ENCODE measurements at regions not wholly inside any gene's neighbourhood (a gene's known extent, or its start where the extent isn't known, plus 50 kb on each side); places are given as distances from the start of the nearest gene placed in this dataset.

DNA sequence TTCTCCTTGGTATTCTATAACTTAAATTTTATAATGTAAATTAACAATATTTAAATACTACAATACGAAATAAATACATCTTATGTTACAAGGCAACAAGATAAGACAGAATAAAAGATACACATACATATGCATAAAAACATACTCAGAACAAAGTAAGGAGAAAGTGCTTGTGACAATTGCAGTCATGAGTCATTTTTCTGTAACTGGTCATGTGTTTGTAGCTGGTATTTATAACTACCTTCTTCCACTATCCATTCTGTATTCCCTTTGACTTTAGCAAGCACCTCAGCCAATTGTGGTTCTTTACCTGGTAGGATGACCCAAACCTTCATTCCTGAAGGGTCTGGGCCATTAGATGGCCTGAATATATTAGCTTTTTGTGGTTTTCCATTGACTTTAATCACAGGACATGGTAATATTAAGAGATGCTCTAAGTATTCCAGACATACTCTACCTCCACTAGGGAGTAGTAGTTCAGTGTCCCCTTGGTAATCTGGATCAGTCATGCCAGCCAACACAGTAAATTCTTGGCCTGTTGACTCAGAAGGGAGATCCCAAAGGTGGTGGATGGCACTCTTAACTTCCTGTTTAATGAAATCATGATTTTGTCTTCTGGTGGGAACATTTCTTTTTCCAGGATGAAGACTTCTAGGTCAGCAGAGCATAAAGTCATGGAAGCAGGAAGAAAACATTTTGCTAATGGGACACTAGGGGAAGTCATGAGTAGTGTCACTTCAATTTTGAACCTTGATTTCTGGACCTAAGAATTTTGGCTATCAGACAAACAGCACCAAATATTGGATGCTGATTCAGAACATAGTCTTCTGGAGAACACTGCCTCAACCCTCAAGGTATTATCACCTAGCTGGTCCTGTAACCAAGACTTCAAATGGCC lies 733.7 kb upstream of the IGFBP3 start:
- H3K36me3 ChIP-seq = no peaks in the 10 kb centered on the region
- H3K9me3 ChIP-seq = no peaks in the 10 kb centered on the region
- DNase-seq (ENCODE audit: low spot score in 2 of 2) = no peak
- H3K27ac ChIP-seq = no peak overlapping the region
- no peak for TF ChIP-seq EP300 (IDR thresholded peaks at IDR 0.05)
- TF ChIP-seq, protein P1, sequence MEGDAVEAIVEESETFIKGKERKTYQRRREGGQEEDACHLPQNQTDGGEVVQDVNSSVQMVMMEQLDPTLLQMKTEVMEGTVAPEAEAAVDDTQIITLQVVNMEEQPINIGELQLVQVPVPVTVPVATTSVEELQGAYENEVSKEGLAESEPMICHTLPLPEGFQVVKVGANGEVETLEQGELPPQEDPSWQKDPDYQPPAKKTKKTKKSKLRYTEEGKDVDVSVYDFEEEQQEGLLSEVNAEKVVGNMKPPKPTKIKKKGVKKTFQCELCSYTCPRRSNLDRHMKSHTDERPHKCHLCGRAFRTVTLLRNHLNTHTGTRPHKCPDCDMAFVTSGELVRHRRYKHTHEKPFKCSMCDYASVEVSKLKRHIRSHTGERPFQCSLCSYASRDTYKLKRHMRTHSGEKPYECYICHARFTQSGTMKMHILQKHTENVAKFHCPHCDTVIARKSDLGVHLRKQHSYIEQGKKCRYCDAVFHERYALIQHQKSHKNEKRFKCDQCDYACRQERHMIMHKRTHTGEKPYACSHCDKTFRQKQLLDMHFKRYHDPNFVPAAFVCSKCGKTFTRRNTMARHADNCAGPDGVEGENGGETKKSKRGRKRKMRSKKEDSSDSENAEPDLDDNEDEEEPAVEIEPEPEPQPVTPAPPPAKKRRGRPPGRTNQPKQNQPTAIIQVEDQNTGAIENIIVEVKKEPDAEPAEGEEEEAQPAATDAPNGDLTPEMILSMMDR (IDR thresholded peaks at IDR 0.05) = no peak
- no peak for TF ChIP-seq POLR2A (IDR thresholded peaks at IDR 0.05)
- no peaks in the 10 kb centered on the region for H3K27me3 ChIP-seq
- no peak overlapping the region for H3K4me3 ChIP-seq
- H3K4me1 ChIP-seq = no peaks in the 10 kb centered on the region
- 71 to 96% methylated on average over 1 of the region's 1 CpG for WGBS, 2 donors

DNA sequence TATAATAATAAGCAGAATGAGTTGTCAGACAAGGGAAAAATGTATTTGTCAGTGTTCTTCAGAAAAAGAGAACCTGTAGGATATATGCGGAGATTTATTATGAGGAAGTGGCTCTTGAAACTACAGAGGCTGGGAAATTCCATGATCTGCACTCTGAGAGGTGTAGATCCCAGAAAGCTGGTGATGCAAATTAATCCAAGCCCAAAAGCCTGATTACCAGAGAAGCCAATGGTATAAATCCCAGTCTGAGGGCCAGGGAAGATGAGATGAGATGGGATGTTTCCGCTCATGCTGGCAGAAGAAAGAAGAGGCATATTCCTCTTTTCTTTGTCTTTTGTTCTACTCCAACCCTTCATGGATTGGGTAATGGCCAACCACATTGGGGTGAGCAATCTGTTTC lies 732.8 kb upstream of the IGFBP3 start:
- 77 to 86% methylated on average over 2 of the region's 2 CpGs for WGBS, 2 donors
- H3K27ac ChIP-seq = no peak overlapping the region
- no peaks in the 10 kb centered on the region for H3K27me3 ChIP-seq
- DNase-seq (ENCODE audit: low spot score in 2 of 2) = no peak
- H3K9me3 ChIP-seq = no peaks in the 10 kb centered on the region
- TF ChIP-seq EP300 (IDR thresholded peaks at IDR 0.05) (no peak), POLR2A (IDR thresholded peaks at IDR 0.05) (no peak)
- TF ChIP-seq, protein P1 (IDR thresholded peaks at IDR 0.05) = no peak
- H3K4me3 ChIP-seq = no peak overlapping the region
- no peaks in the 10 kb centered on the region for H3K36me3 ChIP-seq
- no peaks in the 10 kb centered on the region for H3K4me1 ChIP-seq

DNA sequence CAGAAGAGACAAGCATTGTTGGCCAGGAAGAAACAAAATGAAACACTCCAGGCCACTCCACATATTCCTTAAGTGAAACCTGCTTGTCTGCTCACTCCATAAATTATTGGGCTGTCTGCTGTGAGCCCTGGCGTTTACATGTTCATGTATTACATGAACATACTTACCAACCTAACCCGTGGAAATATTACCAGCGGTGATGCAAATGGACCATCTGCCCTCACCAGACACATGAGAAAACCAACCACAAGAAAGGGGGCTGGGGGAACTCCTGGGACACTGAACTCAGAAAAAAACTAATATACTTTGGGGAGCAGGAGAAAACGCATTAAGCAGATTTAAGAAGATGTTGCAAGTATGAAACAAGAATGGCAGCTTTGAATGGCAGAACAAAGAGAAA lies 731.2 kb upstream of the IGFBP3 start:
- TF ChIP-seq POLR2A (IDR thresholded peaks at IDR 0.05) (no peak), EP300 (IDR thresholded peaks at IDR 0.05) (no peak)
- TF ChIP-seq, protein P1 (IDR thresholded peaks at IDR 0.05) = no peak
- Histone ChIP-seq H3K9me3 (no peaks in the 10 kb centered on the region), H3K36me3 (no peaks in the 10 kb centered on the region), H3K27ac (no peak overlapping the region), H3K4me1 (no peaks in the 10 kb centered on the region), H3K4me3 (no peak overlapping the region), H3K27me3 (no peaks in the 10 kb centered on the region)
- WGBS, 2 donors = 89 to 92% methylated on average over 4 of the region's 4 CpGs
- DNase-seq (ENCODE audit: low spot score in 2 of 2) = no peak

DNA sequence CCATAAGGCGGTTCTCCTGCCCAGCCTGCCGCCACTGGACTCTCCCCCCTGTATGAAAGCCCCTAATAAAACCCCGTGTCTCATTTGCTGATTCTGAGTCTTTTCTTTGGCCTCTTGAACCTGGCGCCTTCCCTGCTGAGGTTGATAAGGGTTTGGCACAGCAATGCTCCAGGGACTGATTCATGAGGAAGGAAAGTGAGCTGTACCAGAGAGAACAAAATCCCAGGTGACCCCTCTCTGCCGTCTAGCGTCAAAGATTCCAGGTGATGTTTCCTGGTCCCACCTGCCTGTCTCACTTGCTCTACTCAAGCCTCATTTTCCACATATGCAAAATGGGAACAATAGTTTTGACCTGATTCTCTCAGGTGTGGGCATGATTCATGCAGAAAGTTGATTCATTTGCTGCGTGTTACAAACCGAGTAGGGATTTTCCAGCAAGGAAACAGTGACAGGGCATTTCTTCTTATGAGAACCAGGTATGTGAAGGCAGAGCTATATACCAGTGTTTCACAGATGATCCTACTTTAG lies 730.6 kb upstream of the IGFBP3 start:
- TF ChIP-seq, protein P1 (IDR thresholded peaks at IDR 0.05) = no peak
- TF ChIP-seq POLR2A (IDR thresholded peaks at IDR 0.05) (no peak), EP300 (IDR thresholded peaks at IDR 0.05) (no peak)
- Histone ChIP-seq H3K27ac (no peak overlapping the region), H3K4me3 (no peak overlapping the region), H3K36me3 (no peaks in the 10 kb centered on the region), H3K4me1 (no peaks in the 10 kb centered on the region), H3K9me3 (no peaks in the 10 kb centered on the region), H3K27me3 (no peaks in the 10 kb centered on the region)
- DNase-seq (ENCODE audit: low spot score in 2 of 2) = no peak
- 73 to 87% methylated on average over 8 of the region's 8 CpGs for WGBS, 2 donors

DNA sequence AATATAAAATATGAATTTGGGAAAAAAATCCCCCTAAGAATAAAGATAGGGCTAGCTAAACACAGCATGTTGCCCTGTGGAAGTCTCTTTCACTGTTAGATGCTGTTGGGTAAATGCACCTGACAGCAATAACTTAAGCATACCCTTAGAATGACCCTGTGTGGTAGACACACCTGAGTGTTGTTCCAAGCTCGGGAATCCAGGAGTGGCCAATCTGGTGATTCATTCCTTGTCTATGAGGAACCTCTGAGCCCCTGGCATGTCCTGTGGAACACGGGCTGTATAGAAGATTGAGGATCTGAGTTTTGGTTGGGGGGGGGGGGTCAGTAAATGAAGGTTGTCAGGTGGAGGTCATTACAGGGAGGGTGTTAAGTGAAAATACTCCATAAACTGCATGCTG lies 730.0 kb upstream of the IGFBP3 start:
- Histone ChIP-seq H3K27ac (no peak overlapping the region), H3K27me3 (no peaks in the 10 kb centered on the region), H3K4me3 (no peak overlapping the region), H3K9me3 (no peaks in the 10 kb centered on the region), H3K4me1 (no peaks in the 10 kb centered on the region), H3K36me3 (no peaks in the 10 kb centered on the region)
- no peak for DNase-seq (ENCODE audit: low spot score in 2 of 2)
- TF ChIP-seq POLR2A (IDR thresholded peaks at IDR 0.05) (no peak), EP300 (IDR thresholded peaks at IDR 0.05) (no peak)
- TF ChIP-seq, protein P1 (IDR thresholded peaks at IDR 0.05) = no peak
- 77 to 88% methylated on average over 2 of the region's 2 CpGs for WGBS, 2 donors
